Limb (tissue), 2 donors: ENCODE measurements at regions not wholly inside any gene's neighbourhood (a gene's known extent, or its start where the extent isn't known, plus 50 kb on each side); places are given as distances from the start of the nearest gene placed in this dataset.

ENCODE experiments used
- DNase-seq, 2 donors: peaks; one replicate each; pipeline ENCODE4 v3.0.0-alpha.2; 2016; ENCODE audit errors: extremely low spot score in 2 of 2

- DNase-seq, result no peak
Observed at GRCh38 chr4:43343298-43343697, 450.8 kb downstream of the GRXCR1 start.

- no peak for DNase-seq
Observed at GRCh38 chr4:43345323-43345925, 452.9 kb downstream of the GRXCR1 start.

GRCh38 chr4:43348591-43348990 is 456.1 kb downstream of the GRXCR1 start:
- no peak for DNase-seq

GRCh38 chr4:43351970-43352806 is 459.7 kb downstream of the GRXCR1 start:
- DNase-seq, result no peak

DNA sequence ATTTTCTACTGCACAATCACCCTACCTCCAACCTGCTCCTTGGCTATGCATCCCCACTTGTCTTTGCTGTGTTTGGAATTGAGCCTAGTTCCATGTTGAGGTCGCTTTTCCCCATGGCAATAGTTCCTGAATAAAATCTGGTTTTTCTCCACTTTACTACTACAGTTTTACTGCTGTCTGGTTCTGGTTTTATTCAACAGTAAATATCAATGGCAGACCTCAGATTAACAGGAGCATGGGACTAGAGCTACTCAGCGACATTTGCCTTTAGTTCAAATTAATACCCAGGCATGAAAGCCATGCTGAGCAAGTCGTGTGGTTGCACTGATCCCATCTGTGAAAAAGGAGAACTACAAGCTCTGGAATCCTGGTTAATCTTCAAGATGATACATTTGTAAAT is 460.3 kb downstream of the GRXCR1 start:
- no peak for DNase-seq

GRCh38 chr4:43353552-43353951 is 461.0 kb downstream of the GRXCR1 start:
- no peak for DNase-seq

GRCh38 chr4:43356786-43357185 is 464.3 kb downstream of the GRXCR1 start:
- no peak for DNase-seq

DNA sequence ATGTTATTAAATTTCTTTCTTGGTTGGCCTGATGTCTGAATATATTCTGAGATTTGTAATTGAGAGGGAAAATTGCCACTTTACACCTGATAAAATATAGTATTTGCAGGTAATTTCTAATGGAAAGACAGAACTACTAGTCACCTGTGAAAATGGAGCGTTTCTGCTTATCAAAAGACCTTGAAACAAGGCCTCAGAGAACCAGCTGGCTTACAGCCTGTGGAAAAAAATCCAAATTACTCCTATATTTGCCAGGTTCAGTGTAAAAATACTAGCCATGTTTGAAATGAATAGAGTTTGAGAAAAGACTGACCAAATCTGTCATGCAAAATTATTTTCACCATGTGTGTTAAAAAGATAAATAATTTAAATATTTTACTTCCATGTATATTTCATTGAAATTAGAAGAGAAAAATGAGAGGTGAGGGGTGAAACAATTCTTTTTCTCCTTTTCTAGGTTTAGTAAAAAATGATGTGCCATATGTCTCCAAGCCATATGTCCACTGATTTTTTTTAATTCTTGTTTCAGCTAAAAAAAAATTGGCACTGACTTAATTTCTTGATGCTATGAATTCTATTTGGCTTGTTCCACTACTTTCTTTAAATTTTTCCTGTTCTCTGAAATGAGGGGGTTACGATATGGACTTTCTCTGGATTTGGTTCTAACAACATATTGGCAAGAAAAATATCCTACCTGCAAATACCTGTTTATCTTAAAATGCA is 464.9 kb downstream of the GRXCR1 start:
- no peak for DNase-seq

DNA sequence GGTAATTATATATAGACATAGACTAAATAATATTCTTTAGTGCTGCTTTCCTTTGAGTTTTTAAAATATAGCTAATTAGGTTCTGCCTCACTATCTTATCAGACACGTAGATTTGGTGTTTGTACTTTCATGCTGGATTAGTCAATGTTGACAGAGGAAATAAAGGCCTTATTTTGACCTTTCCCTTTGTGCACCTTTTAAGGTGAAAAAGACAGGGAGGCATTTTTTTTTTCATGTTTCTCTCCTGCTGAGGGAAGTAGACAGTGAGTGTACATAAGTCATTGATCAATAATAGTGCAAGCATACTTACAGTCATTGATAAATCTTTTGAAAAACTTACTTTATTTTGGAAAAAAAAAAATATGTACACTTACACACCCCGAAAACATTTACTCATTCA is 467.8 kb downstream of the GRXCR1 start:
- DNase-seq, result no peak

DNA sequence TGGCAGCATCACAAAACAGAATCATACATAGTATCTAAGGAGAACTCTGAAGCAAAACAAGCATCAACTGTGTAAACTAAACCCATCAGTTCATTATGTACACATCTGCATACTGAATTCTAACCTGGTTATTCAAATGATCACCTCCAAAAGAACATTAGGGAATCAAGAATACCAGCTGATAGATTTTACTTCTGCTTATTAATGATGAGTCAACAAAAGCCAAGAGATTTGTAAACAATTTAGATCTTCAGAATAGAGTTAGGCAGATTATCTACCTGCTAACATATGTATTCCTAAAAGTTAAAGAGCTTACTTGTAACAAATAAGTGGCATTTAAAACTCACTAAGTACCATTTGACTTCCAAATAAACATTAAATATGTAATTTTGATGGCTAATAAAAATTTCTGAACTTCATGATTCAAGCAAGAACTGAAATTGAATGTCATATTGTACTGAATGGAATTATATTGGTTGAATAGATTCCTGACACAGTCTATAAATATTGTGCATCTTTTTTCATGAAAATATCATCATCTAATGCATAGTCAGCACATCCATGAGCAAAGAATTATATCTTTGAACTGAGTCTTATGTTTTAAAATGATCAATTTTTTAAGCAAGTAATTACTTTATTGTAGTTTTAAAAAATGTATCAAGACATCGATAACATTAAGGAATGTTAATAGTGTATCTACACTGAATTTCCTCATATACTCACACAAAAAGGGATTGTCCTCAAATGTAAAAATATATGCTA is 470.5 kb downstream of the GRXCR1 start:
- DNase-seq, result no peak

GRCh38 chr4:43369036-43369594 is 476.6 kb downstream of the GRXCR1 start:
- no peak for DNase-seq

DNA sequence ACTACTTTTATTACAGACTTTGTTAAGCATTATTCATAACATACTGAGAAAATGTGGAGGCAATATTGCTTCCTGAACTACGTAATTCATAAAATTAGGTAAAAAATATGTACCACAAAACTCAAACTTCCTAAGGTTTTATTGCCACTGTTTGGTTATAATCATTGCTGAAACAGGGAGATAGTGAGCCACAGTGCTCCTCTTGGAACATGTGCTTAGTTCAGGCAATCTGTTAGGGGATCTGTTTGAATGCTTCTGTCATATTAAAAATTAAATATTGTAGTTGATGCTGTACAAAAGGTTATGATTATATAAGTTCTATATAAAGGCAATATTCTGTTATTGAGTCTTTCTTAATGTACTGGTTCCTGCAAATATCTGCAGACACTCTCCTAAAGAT is 480.7 kb downstream of the GRXCR1 start:
- no peak for DNase-seq

DNA sequence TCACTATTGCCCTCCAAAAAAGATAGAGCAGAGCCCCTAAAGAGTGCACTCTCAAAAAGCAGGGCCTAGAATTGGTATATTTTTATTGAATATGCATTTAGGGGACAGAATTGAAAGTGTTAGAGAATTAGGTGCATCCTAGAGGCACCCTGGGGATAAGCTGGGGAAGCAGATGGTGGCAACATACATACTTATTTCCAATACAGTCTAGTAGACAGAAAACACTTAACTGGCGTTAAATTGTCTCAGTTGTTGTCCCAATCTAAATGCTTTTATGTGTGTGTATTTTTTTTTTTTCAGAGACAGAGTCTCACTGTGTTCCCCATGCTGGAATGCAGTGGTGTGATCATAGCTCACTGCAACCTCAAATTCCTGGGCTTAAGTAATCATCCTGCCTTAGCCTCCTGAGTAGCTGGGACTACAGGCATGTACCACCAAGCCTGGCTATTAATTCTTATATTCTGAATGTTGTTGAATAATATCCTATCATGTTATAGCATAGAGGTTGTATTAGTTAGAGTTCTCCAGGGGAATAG is 481.8 kb downstream of the GRXCR1 start:
- no peak for DNase-seq

DNA sequence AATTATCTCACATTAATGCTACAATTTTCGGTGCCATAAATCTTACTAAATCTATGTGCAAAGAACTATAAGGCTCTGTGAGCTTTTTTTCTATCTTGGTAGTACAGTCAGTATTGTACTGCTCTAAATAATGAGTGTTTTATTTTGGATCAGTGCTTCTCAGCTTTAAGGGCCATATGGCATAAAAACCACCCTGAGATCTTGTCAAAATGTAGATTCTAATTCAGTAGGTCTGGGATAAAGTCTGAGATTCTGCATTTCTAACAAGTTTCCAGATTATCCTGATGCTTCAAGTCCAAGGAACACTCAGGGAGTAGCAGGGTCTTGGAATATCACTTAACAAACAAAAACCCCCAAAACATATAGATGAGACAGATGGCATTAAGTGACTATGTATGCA is 486.5 kb downstream of the GRXCR1 start:
- no peak for DNase-seq

GRCh38 chr4:43380093-43380492 is 487.6 kb downstream of the GRXCR1 start:
- no peak for DNase-seq

- DNase-seq, result no peak
Observed at GRCh38 chr4:43391069-43391468, 498.6 kb downstream of the GRXCR1 start.

GRCh38 chr4:43394976-43395375 is 502.5 kb downstream of the GRXCR1 start:
- DNase-seq, result no peak

GRCh38 chr4:43399726-43400125 is 507.2 kb downstream of the GRXCR1 start:
- DNase-seq, result no peak

GRCh38 chr4:43402393-43402792 is 509.9 kb downstream of the GRXCR1 start:
- no peak for DNase-seq

DNA sequence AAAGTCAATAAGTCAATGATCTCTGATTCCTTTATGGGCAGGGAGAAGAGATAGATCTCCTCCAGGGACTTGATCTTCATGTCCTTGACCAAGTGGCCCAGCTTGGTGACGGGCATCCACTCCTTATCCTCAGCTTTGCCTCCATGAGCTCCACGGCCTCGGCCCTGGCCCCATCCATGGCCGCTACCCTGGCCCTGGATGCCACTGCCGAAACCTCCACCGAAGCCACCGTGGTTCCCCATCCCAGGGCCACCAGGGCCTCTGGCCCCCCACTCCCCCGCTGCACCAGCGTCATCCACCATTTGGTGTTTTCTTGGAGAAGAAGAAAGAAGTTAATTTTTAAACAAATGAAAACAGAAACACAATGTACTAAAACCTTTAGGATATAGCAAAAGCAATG is 518.1 kb downstream of the GRXCR1 start:
- DNase-seq, result no peak

- DNase-seq, result no peak
Observed at GRCh38 chr4:43411226-43411625, 518.7 kb downstream of the GRXCR1 start.
